ENCODE measurements at regions not wholly inside any gene's neighbourhood (a gene's known extent, or its start where the extent isn't known, plus 50 kb on each side); places are given as distances from the start of the nearest gene placed in this dataset.

DNA sequence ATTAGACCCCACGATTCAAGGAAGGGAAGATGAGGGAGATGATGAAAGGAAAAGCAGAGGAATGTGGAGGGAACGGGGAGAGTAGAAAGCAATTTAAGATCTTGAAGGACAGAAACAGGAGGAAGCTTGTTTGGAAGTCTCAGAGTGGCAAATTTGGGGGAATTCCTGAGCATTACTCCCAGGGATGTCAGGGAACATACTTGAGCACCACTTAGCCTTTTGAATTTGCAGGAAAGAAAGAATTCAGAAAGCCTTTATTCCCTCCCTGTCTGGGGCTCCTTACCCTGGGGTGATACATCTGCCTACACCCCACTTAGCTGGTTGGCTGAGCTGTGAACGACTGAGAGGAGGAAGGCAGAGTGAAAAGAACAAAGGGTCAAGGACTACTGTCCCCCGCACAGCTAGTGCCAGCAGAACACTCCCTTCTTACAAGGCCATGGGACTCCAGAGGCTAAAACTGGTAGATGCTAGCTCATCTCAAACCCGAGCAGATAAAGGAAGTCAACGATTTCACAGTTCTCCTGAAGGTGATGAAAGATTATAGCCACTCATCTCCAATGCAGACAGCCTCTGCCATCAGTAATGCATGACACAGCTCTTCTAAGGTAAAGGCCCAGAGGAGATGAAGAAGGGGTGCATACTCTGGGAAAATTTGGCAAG, 84.0 kb upstream of the AKIP1 start:
- H3K9me2 ChIP-seq (ENCODE audit: insufficient read depth) = no peaks in the 10 kb centered on the region
- no peak overlapping the region for H3K4me2 ChIP-seq
- no peak for TF ChIP-seq EZH2 (IDR thresholded peaks at IDR 0.05; ENCODE audit: low read depth)
- TF ChIP-seq, protein P1, sequence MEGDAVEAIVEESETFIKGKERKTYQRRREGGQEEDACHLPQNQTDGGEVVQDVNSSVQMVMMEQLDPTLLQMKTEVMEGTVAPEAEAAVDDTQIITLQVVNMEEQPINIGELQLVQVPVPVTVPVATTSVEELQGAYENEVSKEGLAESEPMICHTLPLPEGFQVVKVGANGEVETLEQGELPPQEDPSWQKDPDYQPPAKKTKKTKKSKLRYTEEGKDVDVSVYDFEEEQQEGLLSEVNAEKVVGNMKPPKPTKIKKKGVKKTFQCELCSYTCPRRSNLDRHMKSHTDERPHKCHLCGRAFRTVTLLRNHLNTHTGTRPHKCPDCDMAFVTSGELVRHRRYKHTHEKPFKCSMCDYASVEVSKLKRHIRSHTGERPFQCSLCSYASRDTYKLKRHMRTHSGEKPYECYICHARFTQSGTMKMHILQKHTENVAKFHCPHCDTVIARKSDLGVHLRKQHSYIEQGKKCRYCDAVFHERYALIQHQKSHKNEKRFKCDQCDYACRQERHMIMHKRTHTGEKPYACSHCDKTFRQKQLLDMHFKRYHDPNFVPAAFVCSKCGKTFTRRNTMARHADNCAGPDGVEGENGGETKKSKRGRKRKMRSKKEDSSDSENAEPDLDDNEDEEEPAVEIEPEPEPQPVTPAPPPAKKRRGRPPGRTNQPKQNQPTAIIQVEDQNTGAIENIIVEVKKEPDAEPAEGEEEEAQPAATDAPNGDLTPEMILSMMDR (conservative IDR thresholded peaks at IDR 0.05) = no peak
- intact Hi-C loops (cut with micrococcal nuclease; ENCODE audit: unreplicated experiment) = no loop called here
- H3K27me3 ChIP-seq (ENCODE audit: insufficient read depth, low read depth) = no peaks in the 10 kb centered on the region
- ChIA-PET CTCF (no interaction called here), POLR2A (ENCODE audit: unreplicated experiment) (no interaction called here)
- no peaks in the 10 kb centered on the region for H4K20me1 ChIP-seq (ENCODE audit: insufficient read depth)
- H2AFZ ChIP-seq = no peak overlapping the region
- H3K4me1 ChIP-seq (replicated peaks; ENCODE audit: insufficient read depth) = 0 out of 2 replicates have a peak, but pooled peaks cover under 1% of the 10 kb centered on the region
- no peaks in the 10 kb centered on the region for H3K9me3 ChIP-seq (ENCODE audit: insufficient read depth, low read depth)
- H3K4me3 ChIP-seq = no peak overlapping the region
- no peaks in the 10 kb centered on the region for H3K79me2 ChIP-seq (ENCODE audit: low read depth)
- no peak overlapping the region for H3K27ac ChIP-seq
- no peaks in the 10 kb centered on the region for H3F3A ChIP-seq (ENCODE audit: insufficient read depth, low read depth)
- H3K36me3 ChIP-seq (ENCODE audit: low read depth) = no peaks in the 10 kb centered on the region
- no peak for DNase-seq
- BruUV-seq (replicated peaks) = no TSS peak

DNA sequence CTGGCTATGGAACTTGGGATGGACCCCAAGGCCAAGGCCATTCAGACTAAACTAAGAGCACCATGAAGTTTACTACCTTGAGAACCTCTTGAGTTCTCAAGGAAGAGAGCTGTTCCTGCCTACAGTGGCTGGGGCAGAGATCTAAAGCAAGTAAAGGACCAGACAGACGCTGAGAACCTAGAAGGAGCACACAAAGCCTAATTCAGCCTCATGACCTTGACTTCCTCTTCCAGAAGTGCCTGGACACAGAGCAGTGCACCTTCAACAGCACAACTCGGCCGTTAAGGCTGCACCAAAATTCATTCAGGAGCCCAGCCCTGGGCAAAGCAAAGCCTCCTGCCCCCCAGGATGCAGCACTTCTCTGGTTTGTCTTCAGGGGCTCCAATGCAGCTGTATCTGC, 82.9 kb upstream of the AKIP1 start:
- Histone ChIP-seq H3F3A (ENCODE audit: insufficient read depth, low read depth) (no peaks in the 10 kb centered on the region; the same call in 1 of the 2 replicates), H3K36me3 (ENCODE audit: low read depth) (no peaks in the 10 kb centered on the region), H3K27me3 (ENCODE audit: insufficient read depth, low read depth) (no peaks in the 10 kb centered on the region), H3K4me2 (no peak overlapping the region), H3K4me3 (no peak overlapping the region), H3K9me3 (ENCODE audit: insufficient read depth, low read depth) (no peaks in the 10 kb centered on the region), H2AFZ (no peak overlapping the region), H3K27ac (no peak overlapping the region), H3K79me2 (ENCODE audit: low read depth) (no peaks in the 10 kb centered on the region), H3K4me1 (replicated peaks; ENCODE audit: insufficient read depth) (peaks cover 11% of the 10 kb centered on the region; the same call in 1 of the 2 replicates), H4K20me1 (ENCODE audit: insufficient read depth) (no peaks in the 10 kb centered on the region), H3K9me2 (ENCODE audit: insufficient read depth) (no peaks in the 10 kb centered on the region)
- ChIA-PET CTCF (no interaction called here), POLR2A (ENCODE audit: unreplicated experiment) (no interaction called here)
- intact Hi-C loops (cut with micrococcal nuclease; ENCODE audit: unreplicated experiment) = no loop called here
- TF ChIP-seq, protein P1 (conservative IDR thresholded peaks at IDR 0.05) = no peak
- TF ChIP-seq EZH2 (IDR thresholded peaks at IDR 0.05; ENCODE audit: low read depth) = no peak
- no TSS peak for BruUV-seq (replicated peaks)
- no peak for DNase-seq

DNA sequence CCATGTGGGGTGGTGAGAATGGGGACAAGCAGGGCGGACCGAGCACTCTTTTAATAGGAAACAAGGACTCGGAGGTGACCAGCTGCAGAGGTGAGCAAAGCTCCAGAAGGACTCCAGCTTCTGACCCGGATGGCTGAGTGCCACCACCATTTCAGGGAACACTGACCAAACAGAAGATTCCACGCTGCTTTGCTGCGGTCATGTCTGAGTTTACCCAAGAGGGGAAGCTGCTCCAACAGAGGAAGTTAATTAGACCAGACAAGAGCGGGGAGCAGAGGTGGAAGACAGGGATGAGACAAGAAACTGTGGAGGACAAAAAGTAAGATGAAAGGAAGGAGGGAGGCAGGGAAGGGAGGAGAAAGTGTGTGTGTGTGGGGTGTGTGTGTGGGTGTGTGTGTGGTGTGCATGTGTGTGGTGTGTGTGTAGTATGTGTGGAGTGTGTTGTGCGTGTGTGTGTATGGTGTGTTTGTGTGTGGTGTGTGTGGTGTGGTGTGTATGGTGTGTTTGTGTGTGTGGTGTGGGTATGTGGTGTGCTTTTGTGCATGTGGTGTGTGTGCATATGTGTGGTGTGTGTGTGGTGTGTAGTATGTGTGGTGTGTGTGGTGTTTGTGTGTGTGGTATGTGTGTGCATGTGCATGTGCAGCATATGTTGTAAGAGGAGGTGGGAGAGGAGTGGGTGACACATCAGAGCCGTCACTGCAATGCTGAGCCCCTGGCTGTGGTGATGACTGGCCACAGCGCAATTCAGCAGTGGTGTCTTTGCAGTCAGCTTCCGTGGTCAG, 82.2 kb upstream of the AKIP1 start:
- intact Hi-C loops (cut with micrococcal nuclease; ENCODE audit: unreplicated experiment) = no loop called here
- Histone ChIP-seq H3K27ac (no peak overlapping the region), H3K4me3 (no peak overlapping the region), H3F3A (ENCODE audit: insufficient read depth, low read depth) (no peaks in the 10 kb centered on the region; the same call in 1 of the 2 replicates), H3K9me2 (ENCODE audit: insufficient read depth) (no peaks in the 10 kb centered on the region), H3K27me3 (ENCODE audit: insufficient read depth, low read depth) (no peaks in the 10 kb centered on the region), H4K20me1 (ENCODE audit: insufficient read depth) (no peaks in the 10 kb centered on the region), H3K4me2 (no peak overlapping the region), H3K4me1 (replicated peaks; ENCODE audit: insufficient read depth) (peaks cover 18% of the 10 kb centered on the region), H3K36me3 (ENCODE audit: low read depth) (no peaks in the 10 kb centered on the region), H2AFZ (no peak overlapping the region), H3K9me3 (ENCODE audit: insufficient read depth, low read depth) (no peaks in the 10 kb centered on the region), H3K79me2 (ENCODE audit: low read depth) (no peaks in the 10 kb centered on the region)
- DNase-seq = no peak
- ChIA-PET POLR2A (ENCODE audit: unreplicated experiment) (no interaction called here), CTCF (no interaction called here)
- no peak for TF ChIP-seq EZH2 (IDR thresholded peaks at IDR 0.05; ENCODE audit: low read depth)
- no TSS peak for BruUV-seq (replicated peaks)
